ENCODE measurements at regions not wholly inside any gene's neighbourhood (a gene's known extent, or its start where the extent isn't known, plus 50 kb on each side); places are given as distances from the start of the nearest gene placed in this dataset.

GRCh38 chr2:121150126-121150525, 134.9 kb downstream of the TFCP2L1 start:
- TF ChIP-seq POLR2A (IDR thresholded peaks at IDR 0.05; ENCODE audit: extremely low read depth, insufficient read length): no peak
- no peak for TF ChIP-seq CTCF (IDR thresholded peaks at IDR 0.05; ENCODE audit: low read depth, low read length)
- no peak for TF ChIP-seq MAX (IDR thresholded peaks at IDR 0.05; ENCODE audit: low read depth, low read length)
- no peak for TF ChIP-seq MYC (IDR thresholded peaks at IDR 0.05; ENCODE audit: low read depth, low read length)

Measured in NB4 (cell line).